HL-60 (cell line): ENCODE measurements at regions not wholly inside any gene's neighbourhood (a gene's known extent, or its start where the extent isn't known, plus 50 kb on each side); places are given as distances from the start of the nearest gene placed in this dataset.
"Not testable (repeated sequence)": the region's sequence is repeated elsewhere in the genome, so short reads cannot be mapped to it uniquely, and the experiment has no call there.

ENCODE experiments used
- DNase-seq, 2 experiments: peaks; one replicate each; pipeline ENCODE4 v3.0.0-alpha.2; 2010 to 2020; ENCODE audit warnings: low read depth in 1 of 2, low spot score in 1 of 2
- H3K27ac ChIP-seq: fragments of 250-450 bp; sonication (Bioruptor Pico); replicated peaks from 2 replicates; pipeline ENCODE4 v1.5.1; 2020; ENCODE audit warnings: mild to moderate bottlenecking, moderate library complexity
- H3K27me3 ChIP-seq: fragments of 250-450 bp; sonication (Bioruptor Pico); 2 replicates; pipeline ENCODE4 v1.5.1; 2021; ENCODE audit warnings: mild to moderate bottlenecking, moderate library complexity; ENCODE audit not compliant: insufficient read depth, poor library complexity, severe bottlenecking
- H3K4me3 ChIP-seq: replicated peaks from 2 replicates; pipeline ENCODE4 v1.5.1; 2011; ENCODE audit warnings: mild to moderate bottlenecking, control low read depth, low read length; ENCODE audit not compliant: insufficient read depth
- CTCF ChIP-seq: IDR thresholded peaks from one replicate; pipeline ENCODE4 v1.5.1; 2011; ENCODE audit warnings: low read length, control low read depth, inconsistent platforms; ENCODE audit not compliant: insufficient read depth
- GABPA ChIP-seq: IDR thresholded peaks from 2 replicates; pipeline ENCODE4 v1.6.1; 2012; ENCODE audit warnings: low read depth
- POLR2AphosphoS5 ChIP-seq: IDR thresholded peaks from 2 replicates; pipeline ENCODE4 v1.6.1; 2012; ENCODE audit warnings: low read depth
- REST ChIP-seq: IDR thresholded peaks from 2 replicates; pipeline ENCODE4 v1.6.1; 2012; ENCODE audit warnings: low read depth; ENCODE audit not compliant: insufficient replicate concordance
- SPI1 ChIP-seq: IDR thresholded peaks from 2 replicates; pipeline ENCODE4 v1.6.1; 2012; ENCODE audit warnings: low read depth, mild to moderate bottlenecking, borderline replicate concordance

- Histone ChIP-seq H3K27ac (no peak overlapping the region), H3K4me3 (no peak overlapping the region), H3K27me3 (peaks cover 4% of the 10 kb centered on the region)
- DNase-seq, result no peak
- TF ChIP-seq GABPA (no peak), CTCF (no peak), SPI1 (no peak), POLR2AphosphoS5 (no peak), REST (no peak)
These were observed 65.6 kb downstream of the COL6A6 start for GRCh38 chr3:130582457-130583153.

GRCh38 chr3:130594749-130595148, 77.8 kb downstream of the COL6A6 start:
- not testable (repeated sequence) for H3K4me3 ChIP-seq, H3K27ac ChIP-seq, DNase-seq, H3K27me3 ChIP-seq

DNA sequence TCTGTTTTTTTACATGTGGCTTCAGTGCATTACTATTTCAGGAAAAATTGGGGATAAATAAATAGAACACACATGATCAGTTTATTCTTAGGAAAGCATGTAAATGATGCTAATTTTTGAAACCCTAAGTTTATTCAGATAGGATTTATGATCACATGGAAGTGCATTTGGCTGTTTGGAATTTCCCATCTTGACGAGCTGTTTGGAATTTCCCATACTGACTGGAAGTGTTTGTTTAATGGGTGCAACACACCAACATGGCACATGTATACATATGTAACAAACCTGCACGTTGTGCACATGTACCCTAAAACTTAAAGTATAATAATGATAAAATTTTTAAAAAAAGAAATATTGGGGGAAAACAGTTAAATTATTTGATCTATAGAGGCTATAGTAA, 79.5 kb downstream of the COL6A6 start:
- Histone ChIP-seq H3K4me3 (no peak overlapping the region), H3K27ac (no peak overlapping the region), H3K27me3 (no peaks in the 10 kb centered on the region)
- DNase-seq, result no peak
- no peak for TF ChIP-seq POLR2AphosphoS5
- TF ChIP-seq SPI1, result no peak
- TF ChIP-seq REST, result no peak
- no peak for TF ChIP-seq CTCF
- TF ChIP-seq GABPA, result no peak

DNA sequence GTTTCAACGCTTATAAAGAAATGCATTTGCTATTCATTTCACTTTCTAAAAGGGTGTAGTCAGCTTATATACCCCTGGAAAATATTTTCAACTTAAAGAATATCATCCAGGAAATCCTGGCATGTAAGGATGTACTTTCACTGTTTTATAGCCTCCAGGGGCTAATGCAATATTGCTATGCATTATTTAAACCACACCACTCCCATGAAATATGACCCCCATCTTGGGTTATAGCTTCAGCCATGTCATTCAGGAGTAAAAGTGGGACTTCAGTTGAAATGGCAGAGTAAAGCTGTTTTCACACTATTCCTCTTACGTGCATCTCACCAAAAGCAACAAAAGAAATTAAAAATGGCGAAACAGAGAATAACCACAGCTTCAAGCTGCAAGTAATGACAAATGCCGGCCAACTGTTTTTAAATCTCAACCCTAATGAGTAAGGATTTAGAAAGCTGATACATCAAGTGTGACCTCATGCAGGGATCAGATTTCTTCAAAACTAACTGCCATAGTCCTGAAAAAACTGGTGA, 84.5 kb downstream of the COL6A6 start:
- DNase-seq, result no peak
- Histone ChIP-seq H3K27me3 (no peaks in the 10 kb centered on the region), H3K27ac (no peak overlapping the region), H3K4me3 (no peak overlapping the region)
- TF ChIP-seq REST (no peak), GABPA (no peak), CTCF (no peak), POLR2AphosphoS5 (no peak), SPI1 (no peak)
